ENCODE measurements at regions not wholly inside any gene's neighbourhood (a gene's known extent, or its start where the extent isn't known, plus 50 kb on each side); places are given as distances from the start of the nearest gene placed in this dataset.

- intact Hi-C loops (cut with micrococcal nuclease; ENCODE audit: unreplicated experiment), result no loop called here
Observed at GRCh38 chr1:239023732-239024360, 362.5 kb upstream of the CHRM3 start.

GRCh38 chr1:239016337-239016736, 370.0 kb upstream of the CHRM3 start:
- POLR2A ChIA-PET, result no interaction called here
- Mint-ChIP-seq H3K36me3 (ENCODE audit: insufficient read depth, unreplicated experiment) (no peaks in the 10 kb centered on the region), H3K4me1 (ENCODE audit: low read depth, unreplicated experiment) (no peaks in the 10 kb centered on the region), H3K27ac (ENCODE audit: unreplicated experiment) (no peak overlapping the region), H3K9me3 (ENCODE audit: unreplicated experiment) (no peaks in the 10 kb centered on the region), H3K27me3 (ENCODE audit: insufficient read depth, unreplicated experiment) (no peaks in the 10 kb centered on the region), H3K4me3 (ENCODE audit: unreplicated experiment) (no peak overlapping the region)
- no TSS peak for BruUV-seq (replicated peaks)
- intact Hi-C loops (cut with micrococcal nuclease; ENCODE audit: unreplicated experiment), result no loop called here
- Histone ChIP-seq H3K9me3 (0 out of 2 replicates have a peak, but pooled peaks cover 3% of the 10 kb centered on the region), H3K4me3 (ENCODE audit: low read depth, low read length) (no peak overlapping the region), H3K27me3 (replicated peaks; ENCODE audit: control insufficient read depth, insufficient read depth, low read length) (no peaks in the 10 kb centered on the region), H3K36me3 (ENCODE audit: control insufficient read depth, insufficient read depth, low read length) (no peaks in the 10 kb centered on the region), H3K4me1 (no peaks in the 10 kb centered on the region)
- DNase-seq, result no peak
- TF ChIP-seq, protein P1, sequence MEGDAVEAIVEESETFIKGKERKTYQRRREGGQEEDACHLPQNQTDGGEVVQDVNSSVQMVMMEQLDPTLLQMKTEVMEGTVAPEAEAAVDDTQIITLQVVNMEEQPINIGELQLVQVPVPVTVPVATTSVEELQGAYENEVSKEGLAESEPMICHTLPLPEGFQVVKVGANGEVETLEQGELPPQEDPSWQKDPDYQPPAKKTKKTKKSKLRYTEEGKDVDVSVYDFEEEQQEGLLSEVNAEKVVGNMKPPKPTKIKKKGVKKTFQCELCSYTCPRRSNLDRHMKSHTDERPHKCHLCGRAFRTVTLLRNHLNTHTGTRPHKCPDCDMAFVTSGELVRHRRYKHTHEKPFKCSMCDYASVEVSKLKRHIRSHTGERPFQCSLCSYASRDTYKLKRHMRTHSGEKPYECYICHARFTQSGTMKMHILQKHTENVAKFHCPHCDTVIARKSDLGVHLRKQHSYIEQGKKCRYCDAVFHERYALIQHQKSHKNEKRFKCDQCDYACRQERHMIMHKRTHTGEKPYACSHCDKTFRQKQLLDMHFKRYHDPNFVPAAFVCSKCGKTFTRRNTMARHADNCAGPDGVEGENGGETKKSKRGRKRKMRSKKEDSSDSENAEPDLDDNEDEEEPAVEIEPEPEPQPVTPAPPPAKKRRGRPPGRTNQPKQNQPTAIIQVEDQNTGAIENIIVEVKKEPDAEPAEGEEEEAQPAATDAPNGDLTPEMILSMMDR (IDR thresholded peaks at IDR 0.05; ENCODE audit: insufficient read depth in 1 of 2, low read depth in 1 of 2, low read length in 1 of 2, severe bottlenecking in 1 of 2, unreplicated experiment in 1 of 2), result no peak
- CTCF ChIA-PET, result no interaction called here

More at GRCh38 chr1:239023732-239024360, 362.5 kb upstream of the CHRM3 start:
- no peaks in the 10 kb centered on the region for H3K9me3 ChIP-seq
- Mint-ChIP-seq H3K27me3 (ENCODE audit: insufficient read depth, unreplicated experiment) (no peaks in the 10 kb centered on the region), H3K4me1 (ENCODE audit: low read depth, unreplicated experiment) (no peaks in the 10 kb centered on the region), H3K27ac (ENCODE audit: unreplicated experiment) (no peak overlapping the region), H3K4me3 (ENCODE audit: unreplicated experiment) (no peak overlapping the region), H3K9me3 (ENCODE audit: unreplicated experiment) (no peaks in the 10 kb centered on the region), H3K36me3 (ENCODE audit: insufficient read depth, unreplicated experiment) (no peaks in the 10 kb centered on the region)
- no TSS peak for BruUV-seq (replicated peaks)
- ChIA-PET CTCF (no interaction called here), POLR2A (no interaction called here)
- no peak overlapping the region for H3K4me3 ChIP-seq (ENCODE audit: low read depth, low read length)
- H3K4me1 ChIP-seq, result no peaks in the 10 kb centered on the region
- no peak for DNase-seq
- TF ChIP-seq, protein P1 (IDR thresholded peaks at IDR 0.05; ENCODE audit: insufficient read depth in 1 of 2, low read depth in 1 of 2, low read length in 1 of 2, severe bottlenecking in 1 of 2, unreplicated experiment in 1 of 2), result no peak
- H3K27me3 ChIP-seq (replicated peaks; ENCODE audit: control insufficient read depth, insufficient read depth, low read length), result no peaks in the 10 kb centered on the region
- H3K36me3 ChIP-seq (ENCODE audit: control insufficient read depth, insufficient read depth, low read length), result no peaks in the 10 kb centered on the region

DNA sequence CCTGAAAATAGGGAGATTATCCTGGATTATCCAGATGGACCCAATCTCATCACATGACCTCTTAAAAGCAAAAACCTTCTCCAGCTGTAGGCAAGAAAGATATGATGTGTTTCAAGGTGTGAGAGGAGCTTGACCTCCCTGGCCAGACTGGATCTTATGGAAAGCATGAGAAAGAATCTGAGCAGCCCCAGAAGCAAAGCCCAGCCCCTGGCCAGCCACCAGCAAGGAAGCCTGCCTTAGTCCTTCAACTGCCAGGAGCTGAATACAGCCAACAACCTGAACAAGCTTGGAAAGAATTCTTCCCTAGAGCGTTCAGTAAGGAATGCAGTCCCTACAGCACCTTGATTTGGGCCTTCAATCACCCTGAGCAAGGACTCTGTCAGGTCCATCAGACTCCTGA, 375.0 kb upstream of the CHRM3 start:
- no peaks in the 10 kb centered on the region for H3K27me3 ChIP-seq (replicated peaks; ENCODE audit: control insufficient read depth, insufficient read depth, low read length)
- CTCF ChIA-PET, result no interaction called here
- H3K9me3 ChIP-seq, result no peaks in the 10 kb centered on the region
- BruUV-seq (replicated peaks), result no TSS peak
- H3K4me3 ChIP-seq (ENCODE audit: low read depth, low read length), result no peak overlapping the region
- H3K27ac Mint-ChIP-seq (ENCODE audit: unreplicated experiment), result no peak overlapping the region
- H3K9me3 Mint-ChIP-seq (ENCODE audit: unreplicated experiment), result no peaks in the 10 kb centered on the region
- no peaks in the 10 kb centered on the region for H3K36me3 ChIP-seq (ENCODE audit: control insufficient read depth, insufficient read depth, low read length)
- no peaks in the 10 kb centered on the region for H3K4me1 Mint-ChIP-seq (ENCODE audit: low read depth, unreplicated experiment)
- POLR2A ChIA-PET, result no interaction called here
- TF ChIP-seq, protein P1 (IDR thresholded peaks at IDR 0.05; ENCODE audit: insufficient read depth in 1 of 2, low read depth in 1 of 2, low read length in 1 of 2, severe bottlenecking in 1 of 2, unreplicated experiment in 1 of 2), result no peak
- H3K4me1 ChIP-seq, result no peaks in the 10 kb centered on the region
- no peak for DNase-seq
- intact Hi-C loops (cut with micrococcal nuclease; ENCODE audit: unreplicated experiment), result no loop called here
- no peaks in the 10 kb centered on the region for H3K27me3 Mint-ChIP-seq (ENCODE audit: insufficient read depth, unreplicated experiment)
- no peaks in the 10 kb centered on the region for H3K36me3 Mint-ChIP-seq (ENCODE audit: insufficient read depth, unreplicated experiment)
- no peak overlapping the region for H3K4me3 Mint-ChIP-seq (ENCODE audit: unreplicated experiment)

Measured in Caco-2 (cell line).